Mesodermal cell (in vitro differentiated cells): ENCODE measurements at regions not wholly inside any gene's neighbourhood (a gene's known extent, or its start where the extent isn't known, plus 50 kb on each side); places are given as distances from the start of the nearest gene placed in this dataset.

ENCODE experiments used
- H3K27ac ChIP-seq: 2 replicates; pipeline ENCODE4 v1.7.0; 2013; ENCODE audit warnings: mild to moderate bottlenecking, low read depth, low read length, moderate library complexity; ENCODE audit not compliant: severe bottlenecking
- H3K36me3 ChIP-seq: 2 replicates; pipeline ENCODE4 v1.7.1; 2013; ENCODE audit warnings: mild to moderate bottlenecking, low read length, moderate library complexity; ENCODE audit not compliant: control insufficient read depth, insufficient read depth
- H3K4me1 ChIP-seq: one replicate; pipeline ENCODE4 v1.7.1; 2013; ENCODE audit warnings: mild to moderate bottlenecking, low read length; ENCODE audit not compliant: insufficient read depth, control insufficient read depth, poor library complexity, severe bottlenecking
- H3K4me3 ChIP-seq: 2 replicates; pipeline ENCODE4 v1.7.0; 2013; ENCODE audit warnings: low read length, control low read depth, mild to moderate bottlenecking; ENCODE audit not compliant: insufficient read depth, poor library complexity, severe bottlenecking; ENCODE audit errors: extremely low read depth
- H3K9me3 ChIP-seq: 2 replicates; pipeline ENCODE4 v1.7.1; 2013; ENCODE audit warnings: mild to moderate bottlenecking, low read length, moderate library complexity; ENCODE audit not compliant: control insufficient read depth
- WGBS, 2 experiments: methylation state at CpG; one replicate each; pipeline ENCODE4 v1.1.5; 2013; ENCODE audit warnings: missing lambda C conversion rate in 2 of 2; ENCODE audit not compliant: insufficient coverage in 2 of 2; 5-methylcytosine and 5-hydroxymethylcytosine counted together

- Histone ChIP-seq H3K4me3 (no peak overlapping the region), H3K27ac (no peak overlapping the region), H3K4me1 (no peaks in the 10 kb centered on the region), H3K9me3 (peaks cover 4% of the 10 kb centered on the region), H3K36me3 (no peaks in the 10 kb centered on the region)
- 85 to 93% methylated on average over 4 to 5 of the region's 5 CpGs for WGBS, 2 experiments
Observed at GRCh38 chr10:2367083-2367482, 629.8 kb upstream of the ADARB2 start.

GRCh38 chr10:2366264-2366931 is 629.1 kb upstream of the ADARB2 start:
- Histone ChIP-seq H3K36me3 (no peaks in the 10 kb centered on the region), H3K4me1 (no peaks in the 10 kb centered on the region), H3K4me3 (no peak overlapping the region), H3K9me3 (peaks cover 4% of the 10 kb centered on the region), H3K27ac (no peak overlapping the region)

- Histone ChIP-seq H3K4me3 (no peak overlapping the region), H3K4me1 (no peaks in the 10 kb centered on the region), H3K9me3 (no peaks in the 10 kb centered on the region), H3K27ac (no peak overlapping the region), H3K36me3 (no peaks in the 10 kb centered on the region)
- 97% methylated on average over 5 of the region's 7 CpGs; no CpG with 5 or more reads in 1 of the 2 experiments for WGBS, 2 experiments
Observed at GRCh38 chr10:2362331-2362730, 625.0 kb upstream of the ADARB2 start.

- Histone ChIP-seq H3K4me3 (no peak overlapping the region), H3K36me3 (no peaks in the 10 kb centered on the region), H3K9me3 (no peaks in the 10 kb centered on the region), H3K4me1 (no peaks in the 10 kb centered on the region), H3K27ac (no peak overlapping the region)
- WGBS, 2 experiments = 87 to 96% methylated on average over 8 of the region's 9 CpGs
Observed at GRCh38 chr10:2358586-2358985, 621.3 kb upstream of the ADARB2 start.

GRCh38 chr10:2356670-2357069 is 619.3 kb upstream of the ADARB2 start:
- no peaks in the 10 kb centered on the region for H3K36me3 ChIP-seq
- H3K4me3 ChIP-seq = no peak overlapping the region
- H3K4me1 ChIP-seq = no peaks in the 10 kb centered on the region
- no peak overlapping the region for H3K27ac ChIP-seq
- no peaks in the 10 kb centered on the region for H3K9me3 ChIP-seq
- WGBS, 2 experiments = 84 to 95% methylated on average over 5 of the region's 7 CpGs

GRCh38 chr10:2351566-2351965 is 614.2 kb upstream of the ADARB2 start:
- H3K4me3 ChIP-seq = no peak overlapping the region
- WGBS, 2 experiments = 88 to 89% methylated on average over 14 to 15 of the region's 16 CpGs
- no peaks in the 10 kb centered on the region for H3K36me3 ChIP-seq
- H3K9me3 ChIP-seq = no peaks in the 10 kb centered on the region
- no peaks in the 10 kb centered on the region for H3K4me1 ChIP-seq
- H3K27ac ChIP-seq = no peak overlapping the region

GRCh38 chr10:2342206-2342605 is 604.9 kb upstream of the ADARB2 start:
- WGBS, 2 experiments = 80 to 94% methylated on average over 1 to 2 of the region's 3 CpGs
- Histone ChIP-seq H3K4me1 (no peaks in the 10 kb centered on the region), H3K27ac (no peak overlapping the region), H3K4me3 (no peak overlapping the region), H3K9me3 (no peaks in the 10 kb centered on the region), H3K36me3 (no peaks in the 10 kb centered on the region)

- no peak overlapping the region for H3K27ac ChIP-seq
- H3K36me3 ChIP-seq = no peaks in the 10 kb centered on the region
- no peak overlapping the region for H3K4me3 ChIP-seq
- no peaks in the 10 kb centered on the region for H3K4me1 ChIP-seq
- WGBS, 2 experiments = 91 to 98% methylated on average over 3 to 7 of the region's 11 CpGs
- H3K9me3 ChIP-seq = no peaks in the 10 kb centered on the region
Observed at GRCh38 chr10:2340831-2341647, 603.7 kb upstream of the ADARB2 start.

- H3K27ac ChIP-seq = no peak overlapping the region
- WGBS, 2 experiments = 89 to 96% methylated on average over 4 to 7 of the region's 7 CpGs
- H3K4me3 ChIP-seq = no peak overlapping the region
- H3K9me3 ChIP-seq = no peaks in the 10 kb centered on the region
- no peaks in the 10 kb centered on the region for H3K4me1 ChIP-seq
- H3K36me3 ChIP-seq = no peaks in the 10 kb centered on the region
Observed at GRCh38 chr10:2335626-2336025, 598.3 kb upstream of the ADARB2 start.

- Histone ChIP-seq H3K4me3 (no peak overlapping the region), H3K36me3 (no peaks in the 10 kb centered on the region), H3K9me3 (no peaks in the 10 kb centered on the region), H3K4me1 (no peaks in the 10 kb centered on the region), H3K27ac (no peak overlapping the region)
- WGBS, 2 experiments = 80% methylated on average over 3 of the region's 4 CpGs; no CpG with 5 or more reads in 1 of the 2 experiments
Observed at GRCh38 chr10:2334575-2334974, 597.2 kb upstream of the ADARB2 start.

- Histone ChIP-seq H3K36me3 (no peaks in the 10 kb centered on the region), H3K4me3 (no peak overlapping the region), H3K4me1 (no peaks in the 10 kb centered on the region), H3K9me3 (no peaks in the 10 kb centered on the region), H3K27ac (no peak overlapping the region)
- 92 to 93% methylated on average over 13 of the region's 13 CpGs for WGBS, 2 experiments
Observed at GRCh38 chr10:2329082-2329481, 591.8 kb upstream of the ADARB2 start.
